Psoas muscle (tissue), 7 donors: ENCODE measurements at regions not wholly inside any gene's neighbourhood (a gene's known extent, or its start where the extent isn't known, plus 50 kb on each side); places are given as distances from the start of the nearest gene placed in this dataset.

Source experiments
- ATAC-seq, 4 donors: fragments of 200-7000 bp; cut with Tn5 transposase; one replicate each; pipeline ENCODE4 v1.9.1; 2020; ENCODE audit warnings: moderate library complexity in 3 of 4, mild to moderate bottlenecking in 2 of 4
- DNase-seq, 2 donors: peaks; one replicate each; pipeline ENCODE4 v3.0.0-alpha.2; 2020
- H3K27ac ChIP-seq: fragments of 200-600 bp; one replicate; pipeline ENCODE4 v1.8.0; 2022
- H3K27me3 ChIP-seq, 3 donors: fragments of 200-600 bp in 1 of 3; one replicate each; pipeline versions ENCODE4 v1.6.1 to v1.8.0; 2013 to 2022; ENCODE audit warnings: low read length in 2 of 3, mild to moderate bottlenecking in 2 of 3, moderate library complexity in 1 of 3; ENCODE audit not compliant: insufficient read depth in 3 of 3
- H3K36me3 ChIP-seq, 2 donors: fragments of 200-600 bp in 1 of 2; one replicate each; pipeline versions ENCODE4 v1.6.1 to v1.8.0; 2013 to 2022; ENCODE audit warnings: low read depth in 1 of 2, mild to moderate bottlenecking in 1 of 2, moderate library complexity in 1 of 2; ENCODE audit not compliant: insufficient read depth in 1 of 2
- H3K4me1 ChIP-seq: fragments of 200-600 bp; one replicate; pipeline ENCODE4 v1.8.0; 2022
- H3K4me3 ChIP-seq: fragments of 200-600 bp; one replicate; pipeline ENCODE4 v1.8.0; 2022; ENCODE audit warnings: mild to moderate bottlenecking
- H3K9me3 ChIP-seq: fragments of 200-600 bp; one replicate; pipeline ENCODE4 v1.8.0; 2022
- WGBS, 3 donors: extraction: QIAGEN DNeasy Blood & Tissue Kit; methylation state at CpG; one replicate each; pipeline versions ENCODE4 v1.1.6 to v1.1.7; 2013; 5-methylcytosine and 5-hydroxymethylcytosine counted together
- intact Hi-C, 2 donors: fragments of 100-400 bp; cut with DNase I; formaldehyde crosslinking; loops; one replicate each; pipeline versions ENCODE4 v1.11.0 to v1.14.2; 2022
- TF ChIP-seq, protein P1 (sequence below): fragments of 200-600 bp; IDR thresholded peaks from one replicate; pipeline ENCODE4 v1.8.0; 2022; ENCODE audit warnings: antibody characterized with exemption
- donor health status: healthy with polysubstance abuse.
- donor health status: DM: no; HTN: no; CAD: no; lungs with moderate emphysema.
- donor health status: Bipolar disorder and iron deficiency.
- donor health status: healthy.
- donor health status: DM: yes; HTN: yes; CAD: no.
- donor health status: DM: no; HTN: no; CAD: no.
- donor health status: DM: yes; HTN: yes; CAD: no.

DNA sequence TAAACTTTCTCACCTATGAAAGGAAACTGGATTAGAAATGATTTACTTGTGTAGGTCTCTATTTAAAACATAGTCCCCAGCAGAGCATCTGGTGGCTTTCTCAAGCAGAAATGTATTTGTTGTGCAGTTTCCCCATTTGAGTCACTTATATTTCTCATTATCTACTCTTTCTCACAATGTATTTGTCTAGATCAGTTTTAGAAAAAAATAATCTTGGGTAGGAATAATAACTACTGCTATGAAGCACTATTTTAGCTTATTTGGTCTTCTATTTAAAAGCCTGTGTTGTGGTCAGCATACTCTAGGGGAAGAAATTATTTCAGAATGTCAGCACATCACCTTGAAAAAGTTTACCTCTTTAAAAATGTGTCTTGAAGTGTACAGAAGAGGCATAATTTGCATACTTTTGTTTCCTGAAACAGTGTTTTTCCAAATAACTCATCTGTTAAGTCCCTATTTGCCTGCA lies 60.9 kb upstream of the PRL start:
- no peaks in the 10 kb centered on the region for H3K4me1 ChIP-seq
- H3K9me3 ChIP-seq = no peaks in the 10 kb centered on the region

DNA sequence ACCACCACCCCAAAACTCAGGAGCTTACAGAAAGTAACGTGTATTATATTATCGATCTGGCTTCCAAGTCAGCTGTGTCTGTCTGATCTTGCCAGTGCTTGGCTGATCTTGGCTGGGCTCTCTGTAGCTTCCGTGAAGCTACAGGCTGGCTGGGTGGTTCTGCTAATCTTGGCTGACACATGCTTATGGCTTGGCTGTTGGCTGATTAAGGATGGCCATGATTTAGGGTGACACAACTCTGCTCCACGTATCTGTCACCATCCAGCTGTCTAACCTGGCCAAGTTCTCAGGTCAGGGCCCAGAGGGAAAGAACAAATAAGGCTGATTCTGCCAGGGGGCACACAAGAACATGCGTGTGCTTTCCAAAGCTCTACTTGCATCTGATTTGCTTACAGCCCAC lies 64.7 kb upstream of the PRL start:
- intact Hi-C loops = no loop called here
- TF ChIP-seq, protein P1, sequence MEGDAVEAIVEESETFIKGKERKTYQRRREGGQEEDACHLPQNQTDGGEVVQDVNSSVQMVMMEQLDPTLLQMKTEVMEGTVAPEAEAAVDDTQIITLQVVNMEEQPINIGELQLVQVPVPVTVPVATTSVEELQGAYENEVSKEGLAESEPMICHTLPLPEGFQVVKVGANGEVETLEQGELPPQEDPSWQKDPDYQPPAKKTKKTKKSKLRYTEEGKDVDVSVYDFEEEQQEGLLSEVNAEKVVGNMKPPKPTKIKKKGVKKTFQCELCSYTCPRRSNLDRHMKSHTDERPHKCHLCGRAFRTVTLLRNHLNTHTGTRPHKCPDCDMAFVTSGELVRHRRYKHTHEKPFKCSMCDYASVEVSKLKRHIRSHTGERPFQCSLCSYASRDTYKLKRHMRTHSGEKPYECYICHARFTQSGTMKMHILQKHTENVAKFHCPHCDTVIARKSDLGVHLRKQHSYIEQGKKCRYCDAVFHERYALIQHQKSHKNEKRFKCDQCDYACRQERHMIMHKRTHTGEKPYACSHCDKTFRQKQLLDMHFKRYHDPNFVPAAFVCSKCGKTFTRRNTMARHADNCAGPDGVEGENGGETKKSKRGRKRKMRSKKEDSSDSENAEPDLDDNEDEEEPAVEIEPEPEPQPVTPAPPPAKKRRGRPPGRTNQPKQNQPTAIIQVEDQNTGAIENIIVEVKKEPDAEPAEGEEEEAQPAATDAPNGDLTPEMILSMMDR = no peak
- no peak for DNase-seq
- Histone ChIP-seq H3K27ac (no peak overlapping the region), H3K4me1 (no peaks in the 10 kb centered on the region), H3K36me3 (no peaks in the 10 kb centered on the region), H3K4me3 (no peak overlapping the region), H3K27me3 (no peaks in the 10 kb centered on the region), H3K9me3 (no peaks in the 10 kb centered on the region)
- ATAC-seq = peak in 2 of 4 donors; percentile 68 to 87
- WGBS, 3 donors = 30% methylated on average over 5 of the region's 5 CpGs

More for the DNA sequence above, 60.9 kb upstream of the PRL start:
- TF ChIP-seq, protein P1 = no peak
- no peak overlapping the region for H3K27ac ChIP-seq
- H3K36me3 ChIP-seq = no peaks in the 10 kb centered on the region
- H3K4me3 ChIP-seq = no peak overlapping the region
- no peak for DNase-seq
- H3K27me3 ChIP-seq = no peaks in the 10 kb centered on the region
- intact Hi-C loops = no loop called here
- ATAC-seq = no peak

DNA sequence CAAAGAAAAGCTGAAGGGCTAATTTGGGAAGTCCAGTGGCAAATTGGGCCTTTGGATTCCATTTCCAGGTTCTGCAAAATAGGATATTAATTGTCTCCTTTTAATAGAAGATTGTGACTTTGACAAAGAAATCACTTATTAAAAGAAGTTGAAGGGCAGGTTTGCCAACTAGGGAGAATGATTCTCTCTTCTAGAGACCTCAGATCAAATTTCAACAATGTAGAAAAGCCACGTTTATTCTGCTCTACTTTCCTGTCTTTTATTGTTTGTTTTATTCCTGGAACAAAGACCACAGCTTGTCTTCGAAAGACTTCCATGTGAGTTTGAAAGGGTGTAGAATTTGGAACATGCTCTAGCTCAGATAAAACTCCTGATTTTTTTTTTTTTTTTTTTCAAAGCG lies 65.5 kb upstream of the PRL start:
- Histone ChIP-seq H3K4me1 (no peaks in the 10 kb centered on the region), H3K4me3 (no peak overlapping the region), H3K27ac (no peak overlapping the region), H3K9me3 (no peaks in the 10 kb centered on the region), H3K27me3 (no peaks in the 10 kb centered on the region), H3K36me3 (no peaks in the 10 kb centered on the region)
- DNase-seq = no peak
- TF ChIP-seq, protein P1 = no peak
- 45 to 75% (median 57%) methylated on average over 3 of the region's 3 CpGs for WGBS, 3 donors
- intact Hi-C loops = no loop called here
- ATAC-seq = no peak

DNA sequence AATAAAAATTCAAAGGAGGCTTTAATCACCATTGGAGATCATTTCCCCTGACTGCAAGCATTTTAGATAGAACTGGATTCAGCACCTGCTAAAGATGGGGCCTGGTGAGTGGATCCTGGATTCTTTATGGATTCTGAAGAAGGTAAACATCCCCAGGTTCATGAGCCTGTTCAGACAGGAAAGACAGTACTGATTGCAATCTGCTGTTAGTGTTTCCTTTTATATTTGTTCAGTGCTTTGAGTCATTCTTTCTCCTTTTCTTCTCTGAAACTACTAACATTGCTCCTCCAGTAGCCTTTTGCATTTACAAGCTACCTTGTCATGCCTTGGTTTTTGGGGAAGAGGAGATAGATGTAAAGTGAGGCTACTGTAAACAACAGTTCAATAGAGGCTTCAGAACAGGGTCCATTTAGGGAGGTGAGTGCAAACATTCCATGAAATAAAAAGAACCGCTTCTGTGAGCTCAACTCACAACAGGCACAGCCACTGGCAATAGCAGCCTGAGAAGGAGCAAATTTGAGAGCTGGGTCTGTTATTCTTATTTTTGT lies 66.4 kb upstream of the PRL start:
- Histone ChIP-seq H3K9me3 (no peaks in the 10 kb centered on the region), H3K36me3 (no peaks in the 10 kb centered on the region), H3K4me3 (no peak overlapping the region), H3K27ac (no peak overlapping the region), H3K4me1 (no peaks in the 10 kb centered on the region), H3K27me3 (no peaks in the 10 kb centered on the region)
- intact Hi-C loops = no loop called here
- ATAC-seq (no peak), DNase-seq (no peak)
- 78 to 85% (median 79%) methylated on average over 1 of the region's 1 CpG for WGBS, 3 donors
- TF ChIP-seq, protein P1 = no peak

DNA sequence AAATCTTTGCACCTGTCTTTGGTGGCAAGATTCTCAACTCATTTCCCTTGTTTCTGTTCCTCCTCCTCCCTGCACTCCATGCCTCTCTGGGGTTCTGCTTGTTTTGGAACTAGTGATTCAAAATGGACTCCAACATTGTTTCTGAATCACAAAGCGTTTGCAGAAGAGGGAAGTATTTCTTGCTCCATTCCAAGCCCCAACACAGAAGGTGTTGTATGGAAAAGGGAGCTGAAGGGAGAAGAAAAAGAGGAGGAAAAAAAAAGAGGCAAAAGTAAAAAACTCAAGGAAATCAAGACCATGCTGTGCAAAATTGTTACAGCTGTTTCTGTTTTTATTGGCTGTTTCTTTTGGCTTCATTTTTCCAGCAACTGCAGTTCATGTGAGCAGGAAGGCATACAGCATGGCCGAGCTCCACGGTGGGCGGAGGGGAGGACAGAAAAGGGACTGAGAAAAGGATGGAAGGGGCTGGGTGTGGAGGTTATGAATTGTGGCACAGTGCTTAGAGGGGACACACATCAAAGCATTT lies 66.9 kb upstream of the PRL start:
- Histone ChIP-seq H3K36me3 (no peaks in the 10 kb centered on the region), H3K27me3 (no peaks in the 10 kb centered on the region), H3K9me3 (no peaks in the 10 kb centered on the region), H3K4me1 (no peaks in the 10 kb centered on the region), H3K27ac (no peak overlapping the region), H3K4me3 (no peak overlapping the region)
- ATAC-seq = no peak
- TF ChIP-seq, protein P1 = no peak
- 63 to 74% (median 68%) methylated on average over 4 of the region's 4 CpGs for WGBS, 3 donors
- no peak for DNase-seq
- intact Hi-C loops = no loop called here
